GM12892 (cell line): ENCODE measurements at regions not wholly inside any gene's neighbourhood (a gene's known extent, or its start where the extent isn't known, plus 50 kb on each side); places are given as distances from the start of the nearest gene placed in this dataset.

ENCODE experiments used
- POLR2A ChIP-seq: IDR thresholded peaks from 2 replicates; pipeline ENCODE4 v1.6.1; 2011; ENCODE audit warnings: low read depth, low read length, control low read depth
- TAF1 ChIP-seq: IDR thresholded peaks from 2 replicates; pipeline ENCODE4 v1.6.1; 2011; ENCODE audit warnings: low read depth, mild to moderate bottlenecking, control low read depth, low read length, borderline replicate concordance

DNA sequence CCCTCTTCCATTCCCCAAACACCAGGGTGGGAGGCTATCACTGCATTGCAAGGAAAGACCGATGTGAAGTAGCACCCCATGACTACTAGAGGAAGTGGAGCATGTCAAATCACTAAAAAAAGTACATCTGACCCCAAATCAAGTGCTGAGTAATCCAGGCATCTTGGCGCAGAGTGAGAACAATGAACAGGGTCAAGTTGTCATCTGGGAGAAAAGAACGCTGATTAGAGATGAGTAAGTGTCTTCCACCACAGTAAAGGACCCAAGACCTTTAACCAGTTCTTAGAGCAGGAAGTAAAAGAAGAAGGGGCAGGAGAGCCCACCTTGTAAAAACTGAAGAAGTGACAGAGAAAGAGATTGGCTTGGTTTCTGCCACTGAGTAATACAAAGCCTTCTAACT lies 75.0 kb upstream of the RAD23B start:
- no peak for TF ChIP-seq POLR2A
- no peak for TF ChIP-seq TAF1
